HG02571 (cell line): ENCODE measurements at regions not wholly inside any gene's neighbourhood (a gene's known extent, or its start where the extent isn't known, plus 50 kb on each side); places are given as distances from the start of the nearest gene placed in this dataset.
"Not testable (repeated sequence)": the region's sequence is repeated elsewhere in the genome, so short reads cannot be mapped to it uniquely, and the experiment has no call there.

Source experiments
- ATAC-seq: cut with Tn5 transposase; IDR thresholded peaks from one replicate; pipeline ENCODE4 v1.9.1; 2021; ENCODE audit warnings: mild to moderate bottlenecking, moderate library complexity; ENCODE audit not compliant: unreplicated experiment

DNA sequence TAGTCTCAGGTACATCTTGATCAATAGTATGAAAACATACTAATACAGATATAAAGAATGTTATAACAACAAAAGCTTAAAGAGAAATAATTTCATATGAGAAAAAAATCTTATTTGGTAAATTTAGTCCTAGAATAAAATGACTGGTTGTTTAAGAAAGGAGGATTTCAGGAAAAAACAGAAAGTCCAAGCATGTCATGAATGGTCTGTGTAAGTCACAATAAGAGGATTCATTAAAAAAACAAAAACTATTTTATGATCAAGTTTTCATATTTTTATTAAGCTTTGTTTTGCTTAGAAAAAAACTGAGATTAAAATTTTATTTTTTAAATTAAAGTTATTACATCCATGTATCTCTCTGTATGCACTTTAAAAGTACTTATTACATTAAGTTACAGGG, 353.9 kb upstream of the SPHKAP start:
- ATAC-seq: no peak

GRCh38 chr2:228533156-228533555, 351.7 kb upstream of the SPHKAP start:
- no peak for ATAC-seq

DNA sequence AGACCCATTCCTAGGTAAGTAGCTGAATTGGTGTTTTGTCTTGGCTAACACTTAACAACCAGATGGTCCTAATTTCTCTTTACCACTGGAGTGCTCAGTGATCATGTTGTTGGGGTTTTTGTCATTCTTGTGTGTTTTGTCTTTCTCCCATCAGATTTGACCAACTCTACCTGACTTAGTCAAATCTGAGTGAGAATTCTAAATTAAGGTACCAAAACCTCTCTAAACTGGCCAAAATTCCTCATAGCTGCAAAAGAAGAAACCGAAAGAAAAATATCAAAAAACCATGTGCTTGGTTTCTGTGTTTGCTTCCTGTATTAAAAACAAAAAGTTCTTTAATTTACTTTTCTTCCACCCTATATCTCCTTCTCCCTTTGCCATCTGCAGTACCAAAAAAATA, 350.7 kb upstream of the SPHKAP start:
- no peak for ATAC-seq

- no peak for ATAC-seq
Observed at GRCh38 chr2:228527197-228527881, 345.9 kb upstream of the SPHKAP start.

DNA sequence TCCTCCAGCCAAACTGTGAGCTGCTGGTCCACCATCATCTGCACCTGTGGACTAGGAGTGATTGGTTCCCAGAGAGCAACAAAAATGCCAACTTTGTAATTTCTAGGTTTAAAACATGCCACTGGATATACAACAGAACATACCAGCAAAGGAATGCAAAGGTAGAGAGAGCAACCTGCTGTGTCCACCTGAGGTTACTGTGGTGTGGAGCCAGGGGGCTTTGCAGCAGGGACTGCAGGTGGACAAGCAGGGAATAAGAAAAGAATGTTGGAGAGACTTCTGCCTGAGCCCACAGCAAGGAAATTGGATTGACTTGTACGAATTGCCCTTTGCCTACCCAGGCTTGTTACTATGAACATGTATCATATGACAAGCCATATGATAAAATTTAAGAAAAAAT, 345.2 kb upstream of the SPHKAP start:
- ATAC-seq: no peak

- ATAC-seq: no peak
Observed at GRCh38 chr2:228522977-228523376, 341.5 kb upstream of the SPHKAP start.

DNA sequence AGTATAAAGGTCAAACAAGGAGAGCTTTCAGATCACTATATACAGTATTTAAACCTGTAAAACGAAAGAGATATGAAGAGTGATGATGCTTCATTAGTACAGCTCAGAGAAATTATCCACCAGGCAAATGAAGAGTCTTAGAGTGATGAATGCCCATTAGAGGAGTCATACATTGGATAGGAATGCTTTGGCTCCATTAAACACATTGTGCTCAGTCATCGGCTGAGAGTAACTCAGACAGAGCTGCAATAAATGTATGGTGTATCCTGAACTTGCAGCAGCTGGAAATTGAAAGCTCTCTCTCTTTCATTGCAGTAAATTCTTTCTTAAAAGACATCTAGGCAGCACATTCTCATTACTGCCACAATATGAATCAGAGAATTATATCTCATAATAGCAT, 340.8 kb upstream of the SPHKAP start:
- no peak for ATAC-seq

GRCh38 chr2:228519561-228519960, 338.1 kb upstream of the SPHKAP start:
- ATAC-seq: no peak

GRCh38 chr2:228516019-228516418, 334.5 kb upstream of the SPHKAP start:
- ATAC-seq: no peak

DNA sequence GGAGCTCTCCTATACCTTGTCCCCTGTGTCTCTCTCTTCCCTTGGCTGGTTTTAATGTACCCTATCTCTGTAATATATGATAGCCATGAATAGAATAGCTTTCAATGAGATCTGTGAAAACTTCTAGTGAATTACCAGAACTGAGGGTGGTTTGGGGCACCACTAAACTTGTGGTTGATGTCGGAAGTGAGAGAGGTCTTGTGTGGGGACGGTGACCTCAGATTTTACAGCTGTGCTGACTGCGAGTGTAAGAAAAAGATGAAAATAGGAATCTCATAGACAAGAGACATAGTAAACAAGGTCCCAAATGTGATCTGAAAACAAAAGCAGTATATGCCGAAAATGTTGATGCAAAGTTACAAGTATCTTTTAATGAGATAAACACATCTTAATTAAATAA, 332.0 kb upstream of the SPHKAP start:
- ATAC-seq: not testable (repeated sequence)

- no peak for ATAC-seq
Observed at GRCh38 chr2:228509021-228509420, 327.5 kb upstream of the SPHKAP start.

DNA sequence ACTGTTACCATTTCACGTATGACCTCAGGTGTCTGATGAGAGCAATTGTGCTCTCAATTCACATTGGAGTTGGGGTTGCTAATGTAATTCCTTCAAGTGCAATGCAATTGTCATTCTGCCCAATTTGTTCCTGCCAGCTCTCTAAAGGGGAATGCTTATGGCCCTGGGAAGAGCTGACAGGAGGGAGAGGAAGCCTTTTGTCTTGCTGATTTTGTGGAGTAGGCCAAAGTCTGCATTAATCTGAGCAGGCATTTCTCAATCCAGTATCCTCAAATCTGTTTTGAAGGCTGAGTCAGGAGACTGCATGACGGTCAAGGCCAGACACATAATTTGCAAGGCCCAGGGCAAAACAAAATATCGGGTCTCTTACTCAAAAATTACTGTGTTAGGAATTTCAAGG, 326.4 kb upstream of the SPHKAP start:
- no peak for ATAC-seq

GRCh38 chr2:228507231-228507824, 325.8 kb upstream of the SPHKAP start:
- no peak for ATAC-seq

DNA sequence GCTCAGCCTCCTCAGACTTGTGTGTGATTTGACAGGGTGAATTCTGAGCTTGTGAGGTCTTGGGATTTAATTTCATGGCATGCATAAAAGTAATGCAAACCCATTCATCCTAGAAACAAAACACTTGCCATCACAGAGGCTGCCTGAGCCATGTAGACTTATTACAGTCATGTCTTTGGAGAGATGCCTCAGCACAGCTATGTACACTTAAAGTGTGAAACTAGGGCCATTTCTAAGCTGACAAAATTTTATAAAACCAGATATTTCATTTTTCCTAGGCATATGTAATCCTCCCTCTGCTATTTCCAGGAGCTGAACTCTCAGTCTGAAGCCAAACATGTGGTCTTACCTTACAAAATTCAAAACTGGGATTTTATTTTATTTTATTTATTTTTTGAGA, 322.2 kb upstream of the SPHKAP start:
- no peak for ATAC-seq

GRCh38 chr2:228493852-228494251, 312.4 kb upstream of the SPHKAP start:
- ATAC-seq: no peak

DNA sequence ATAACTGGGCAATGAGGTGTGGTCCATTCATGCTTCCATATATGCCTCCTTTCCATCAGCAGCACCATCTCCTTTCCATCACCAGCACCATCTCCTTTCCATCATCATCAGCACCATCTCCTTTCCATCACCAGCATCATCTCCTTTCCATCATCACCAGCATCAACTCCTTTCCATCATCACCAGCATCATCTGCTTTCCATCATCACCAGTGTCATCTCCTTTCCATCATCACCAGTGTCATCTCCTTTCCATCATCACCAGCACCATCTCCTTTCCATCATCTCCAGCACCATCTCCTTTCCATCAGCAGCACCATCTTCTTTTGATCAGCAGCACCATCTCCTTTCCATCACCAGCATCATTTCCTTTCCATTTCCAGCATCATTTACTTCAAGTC, 297.5 kb upstream of the SPHKAP start:
- no peak for ATAC-seq

GRCh38 chr2:228474466-228474865, 293.0 kb upstream of the SPHKAP start:
- ATAC-seq: no peak

DNA sequence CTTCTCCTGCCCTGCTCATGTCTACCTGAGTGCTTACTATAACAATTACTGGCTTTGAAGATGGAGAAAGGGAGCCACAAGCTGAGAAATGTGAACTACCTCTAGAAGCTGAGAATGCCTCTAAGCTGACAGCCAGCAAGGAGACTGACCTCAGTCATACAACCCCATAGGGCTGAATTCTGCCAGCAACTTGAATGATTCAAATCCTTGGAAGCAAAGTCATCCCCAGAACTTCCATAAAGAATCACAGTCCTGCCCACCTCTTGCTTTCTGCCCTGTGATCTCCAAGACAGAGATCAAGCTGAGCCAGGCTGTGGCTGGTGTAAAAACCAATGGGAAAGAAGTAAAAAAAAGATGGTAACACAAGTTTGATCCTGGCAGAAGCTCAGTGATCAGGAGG, 288.2 kb upstream of the SPHKAP start:
- no peak for ATAC-seq

- ATAC-seq: no peak
Observed at GRCh38 chr2:228466851-228467250, 285.4 kb upstream of the SPHKAP start.

GRCh38 chr2:228465408-228465807, 283.9 kb upstream of the SPHKAP start:
- ATAC-seq: no peak

GRCh38 chr2:228458364-228458763, 276.9 kb upstream of the SPHKAP start:
- no peak for ATAC-seq

DNA sequence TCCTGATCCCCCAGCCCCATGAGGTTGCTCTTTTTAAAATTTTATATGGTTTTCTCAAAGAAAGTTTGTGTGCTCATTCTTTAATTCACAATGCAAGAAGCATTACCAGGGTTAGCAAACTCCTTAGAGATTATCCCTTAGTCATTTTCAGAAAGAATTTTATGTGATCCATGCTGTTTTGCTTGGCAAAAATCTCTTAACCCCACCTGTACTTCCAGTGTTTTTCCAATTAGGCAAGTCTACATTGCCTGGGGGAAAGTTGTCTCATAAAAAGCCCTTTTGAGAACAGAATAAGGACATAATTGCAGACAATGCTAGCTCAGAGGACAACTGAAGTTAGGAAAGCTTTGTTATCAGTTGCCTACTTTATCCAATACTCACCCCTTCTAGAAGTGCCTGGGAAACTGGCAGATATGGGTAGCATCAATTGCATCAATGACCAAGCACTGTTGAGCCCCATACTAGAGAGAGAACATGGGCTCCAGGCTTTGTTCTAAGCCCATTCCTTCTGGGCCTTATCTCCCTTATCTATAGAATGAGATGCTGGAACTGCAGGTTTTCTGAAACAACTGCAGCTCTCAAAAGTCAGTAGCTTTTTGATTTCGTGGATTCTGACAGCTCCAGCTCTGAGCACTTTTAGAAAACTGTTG, 265.9 kb upstream of the SPHKAP start:
- no peak for ATAC-seq
